Keratinocyte (primary cell): ENCODE measurements at regions not wholly inside any gene's neighbourhood (a gene's known extent, or its start where the extent isn't known, plus 50 kb on each side); places are given as distances from the start of the nearest gene placed in this dataset.

Experiments used
- DNase-seq: peaks from one replicate; pipeline ENCODE4 v3.0.0-alpha.2; 2011; ENCODE audit warnings: low read depth, missing footprints, low spot score
- FAIRE-seq: peaks from 2 replicates; lab custom pipeline; 2011; peaks lifted over from hg19 to GRCh38; lab: Jason Lieb, UNC
- H2AFZ ChIP-seq: 2 replicates; pipeline ENCODE4 v1.6.0; 2012; ENCODE audit warnings: low read length, control low read depth, inconsistent platforms; ENCODE audit not compliant: control insufficient read depth
- H3K27ac ChIP-seq: 2 replicates; pipeline ENCODE4 v1.5.1; 2011; ENCODE audit warnings: low read length; ENCODE audit not compliant: control insufficient read depth, insufficient read depth
- H3K27me3 ChIP-seq: 3 replicates; pipeline ENCODE4 v1.6.0; 2011; ENCODE audit warnings: low read length; ENCODE audit not compliant: control insufficient read depth, insufficient read depth; ENCODE audit errors: extremely low read depth
- H3K36me3 ChIP-seq, 2 experiments: 2 replicates in 1 of 2; 3 replicates in 1 of 2; pipeline ENCODE4 v1.5.1; 2011; ENCODE audit warnings: low read length in 2 of 2, mild to moderate bottlenecking in 1 of 2; ENCODE audit not compliant: control insufficient read depth in 2 of 2, insufficient read depth in 2 of 2; ENCODE audit errors: extremely low read depth in 1 of 2
- H3K4me1 ChIP-seq: 3 replicates; pipeline ENCODE4 v1.5.1; 2011; ENCODE audit warnings: low read length; ENCODE audit not compliant: control insufficient read depth, insufficient read depth; ENCODE audit errors: extremely low read depth
- H3K4me2 ChIP-seq: 3 replicates; pipeline ENCODE4 v1.6.0; 2011; ENCODE audit warnings: low read depth, low read length; ENCODE audit not compliant: control insufficient read depth, insufficient read depth; ENCODE audit errors: extremely low read depth
- H3K4me3 ChIP-seq, 3 experiments: fragments of 200-600 bp in 1 of 3; sonication (generic) in 1 of 3; 2 replicates in 2 of 3; 3 replicates in 1 of 3; pipeline ENCODE4 v1.5.1; 2011 to 2016; ENCODE audit warnings: low read length in 3 of 3, mild to moderate bottlenecking in 3 of 3, control low read depth in 2 of 3, inconsistent platforms in 1 of 3, low read depth in 1 of 3, mixed read lengths in 1 of 3, mixed run types in 1 of 3, moderate library complexity in 1 of 3; ENCODE audit not compliant: control insufficient read depth in 2 of 3, insufficient read depth in 2 of 3; ENCODE audit errors: extremely low read depth in 1 of 3
- H3K79me2 ChIP-seq: 2 replicates; pipeline ENCODE4 v1.6.0; 2012; ENCODE audit warnings: low read length; ENCODE audit not compliant: control insufficient read depth, insufficient read depth
- H3K9ac ChIP-seq: 3 replicates; pipeline ENCODE4 v1.6.0; 2011; ENCODE audit warnings: low read length; ENCODE audit not compliant: control insufficient read depth, insufficient read depth; ENCODE audit errors: extremely low read depth
- H3K9me1 ChIP-seq: 3 replicates; pipeline ENCODE4 v1.6.0; 2011; ENCODE audit warnings: low read length; ENCODE audit not compliant: control insufficient read depth, insufficient read depth; ENCODE audit errors: extremely low read depth
- H3K9me3 ChIP-seq: 2 replicates; pipeline ENCODE4 v1.5.1; 2012; ENCODE audit warnings: low read depth, low read length; ENCODE audit not compliant: control insufficient read depth
- H4K20me1 ChIP-seq: 3 replicates; pipeline ENCODE4 v1.6.0; 2011; ENCODE audit warnings: low read length; ENCODE audit not compliant: control insufficient read depth, insufficient read depth; ENCODE audit errors: extremely low read depth
- EZH2 ChIP-seq: IDR thresholded peaks from one replicate; pipeline ENCODE4 v1.6.1; 2012; ENCODE audit warnings: inconsistent platforms, mild to moderate bottlenecking, low read length, moderate library complexity
- dilution Hi-C: fragments of 300-500 bp; cut with MboI; formaldehyde crosslinking; loops from one replicate; pipeline ENCODE4 v1.7.0; 2020; ENCODE audit warnings: low sequenced_read_pairs; ENCODE audit not compliant: extremely low pct_ligation_motif_present
- TF ChIP-seq, protein P1 (sequence below), 3 experiments: IDR thresholded peaks in 1 of 3; conservative IDR thresholded peaks in 1 of 3; optimal IDR thresholded peaks in 1 of 3; 2 replicates in 2 of 3; 3 replicates in 1 of 3; pipeline versions ENCODE3 to v1.5.1; 2011; ENCODE audit warnings: low read length in 3 of 3, mild to moderate bottlenecking in 3 of 3, moderate library complexity in 2 of 3, control low read depth in 1 of 3, inconsistent platforms in 1 of 3; ENCODE audit not compliant: insufficient read depth in 2 of 3; ENCODE audit errors: extremely low read depth in 1 of 3

DNA sequence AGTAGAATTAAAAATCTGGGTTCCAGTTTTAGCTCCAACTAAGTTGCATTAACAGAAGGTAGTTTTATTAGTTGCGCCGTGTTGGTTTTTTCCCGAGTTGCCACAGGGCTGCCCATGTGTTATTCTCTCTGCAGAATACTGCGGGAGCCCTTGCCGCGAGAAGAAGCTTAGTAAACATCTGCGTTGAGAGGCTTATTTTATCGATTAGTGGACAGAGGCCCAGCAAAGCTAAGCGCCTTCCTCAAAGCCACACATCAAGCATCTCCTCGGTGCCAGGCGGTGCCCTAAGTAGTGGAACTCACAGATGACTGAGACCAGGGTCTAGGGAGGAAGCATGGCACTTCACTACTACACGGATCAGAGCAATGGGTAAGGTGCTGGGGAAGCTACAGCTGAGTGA, 212.3 kb upstream of the IRX5 start:
- TF ChIP-seq, protein P1, sequence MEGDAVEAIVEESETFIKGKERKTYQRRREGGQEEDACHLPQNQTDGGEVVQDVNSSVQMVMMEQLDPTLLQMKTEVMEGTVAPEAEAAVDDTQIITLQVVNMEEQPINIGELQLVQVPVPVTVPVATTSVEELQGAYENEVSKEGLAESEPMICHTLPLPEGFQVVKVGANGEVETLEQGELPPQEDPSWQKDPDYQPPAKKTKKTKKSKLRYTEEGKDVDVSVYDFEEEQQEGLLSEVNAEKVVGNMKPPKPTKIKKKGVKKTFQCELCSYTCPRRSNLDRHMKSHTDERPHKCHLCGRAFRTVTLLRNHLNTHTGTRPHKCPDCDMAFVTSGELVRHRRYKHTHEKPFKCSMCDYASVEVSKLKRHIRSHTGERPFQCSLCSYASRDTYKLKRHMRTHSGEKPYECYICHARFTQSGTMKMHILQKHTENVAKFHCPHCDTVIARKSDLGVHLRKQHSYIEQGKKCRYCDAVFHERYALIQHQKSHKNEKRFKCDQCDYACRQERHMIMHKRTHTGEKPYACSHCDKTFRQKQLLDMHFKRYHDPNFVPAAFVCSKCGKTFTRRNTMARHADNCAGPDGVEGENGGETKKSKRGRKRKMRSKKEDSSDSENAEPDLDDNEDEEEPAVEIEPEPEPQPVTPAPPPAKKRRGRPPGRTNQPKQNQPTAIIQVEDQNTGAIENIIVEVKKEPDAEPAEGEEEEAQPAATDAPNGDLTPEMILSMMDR (optimal IDR thresholded peaks at IDR 0.05 in 1 of 3, IDR thresholded peaks at IDR 0.05 in 1 of 3, conservative IDR thresholded peaks at IDR 0.05 in 1 of 3; ENCODE audit: extremely low read depth in 1 of 3, insufficient read depth in 2 of 3, low read length in 3 of 3), result no peak
- TF ChIP-seq EZH2, result no peak
- peaks cover 1% of the 10 kb centered on the region for H3K9me3 ChIP-seq

DNA sequence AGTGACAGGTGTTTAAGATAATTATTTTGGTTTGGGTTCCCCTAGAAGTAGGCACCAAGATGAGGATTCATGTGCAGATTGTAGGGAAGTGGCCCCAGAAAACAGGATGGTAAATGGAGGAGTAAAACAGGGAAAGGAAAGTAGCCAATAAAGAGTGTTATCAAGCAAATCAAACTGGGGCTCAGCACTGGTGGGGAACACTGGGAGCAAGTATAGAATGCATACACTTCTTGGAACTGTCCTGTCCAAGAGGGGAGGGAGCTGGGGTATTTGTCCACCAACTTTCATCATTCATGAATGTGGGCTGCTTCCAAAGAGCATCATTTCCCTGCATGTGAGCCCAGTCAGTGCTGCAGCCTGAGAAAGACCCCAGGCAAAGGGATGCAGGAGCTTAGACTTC, 215.7 kb upstream of the IRX5 start:
- dilution Hi-C loops, result no loop called here
- Histone ChIP-seq H3K27ac (no peak overlapping the region), H3K4me1 (peaks cover 8% of the 10 kb centered on the region), H3K36me3 (no peaks in the 10 kb centered on the region), H2AFZ (no peak overlapping the region), H3K9me3 (peaks cover 1% of the 10 kb centered on the region), H3K9me1 (no peaks in the 10 kb centered on the region), H3K4me3 (no peak overlapping the region), H4K20me1 (no peaks in the 10 kb centered on the region), H3K27me3 (no peaks in the 10 kb centered on the region), H3K79me2 (no peaks in the 10 kb centered on the region), H3K9ac (no peak overlapping the region), H3K4me2 (no peak overlapping the region)
- TF ChIP-seq EZH2, result no peak
- TF ChIP-seq, protein P1 (optimal IDR thresholded peaks at IDR 0.05 in 1 of 3, IDR thresholded peaks at IDR 0.05 in 1 of 3, conservative IDR thresholded peaks at IDR 0.05 in 1 of 3; ENCODE audit: extremely low read depth in 1 of 3, insufficient read depth in 2 of 3, low read length in 3 of 3), result no peak
- DNase-seq, result no peak
- FAIRE-seq, result no peak

More for the DNA sequence above, 212.3 kb upstream of the IRX5 start:
- FAIRE-seq (no peak), DNase-seq (no peak)
- H2AFZ ChIP-seq, result no peak overlapping the region
- H4K20me1 ChIP-seq, result no peaks in the 10 kb centered on the region
- H3K36me3 ChIP-seq, result no peaks in the 10 kb centered on the region
- no peak overlapping the region for H3K27ac ChIP-seq
- dilution Hi-C loops, result no loop called here
- H3K79me2 ChIP-seq, result no peaks in the 10 kb centered on the region
- H3K4me3 ChIP-seq, result no peak overlapping the region
- no peaks in the 10 kb centered on the region for H3K9me1 ChIP-seq
- no peaks in the 10 kb centered on the region for H3K27me3 ChIP-seq
- no peak overlapping the region for H3K9ac ChIP-seq
- peaks cover 13% of the 10 kb centered on the region for H3K4me1 ChIP-seq
- H3K4me2 ChIP-seq, result no peak overlapping the region
